GM12878 (cell line): ENCODE measurements at regions not wholly inside any gene's neighbourhood (a gene's known extent, or its start where the extent isn't known, plus 50 kb on each side); places are given as distances from the start of the nearest gene placed in this dataset.

Source experiments
- ATF3 ChIP-seq: IDR thresholded peaks from 2 replicates; pipeline ENCODE4 v1.6.1; 2011; ENCODE audit warnings: low read depth, mild to moderate bottlenecking, low read length, moderate library complexity, borderline replicate concordance; ENCODE audit errors: extremely low read depth
- BCLAF1 ChIP-seq: fragments of 450-650 bp; IDR thresholded peaks from 2 replicates; pipeline ENCODE4 v1.6.1; 2017; ENCODE audit warnings: antibody characterized with exemption, mild to moderate bottlenecking, moderate library complexity
- CHD4 ChIP-seq: fragments of 200-600 bp; sonication (generic); IDR thresholded peaks from 2 replicates; pipeline ENCODE4 v1.6.1; 2016; ENCODE audit warnings: mild to moderate bottlenecking
- CTCF ChIP-seq, 3 experiments: IDR thresholded peaks in 2 of 3; conservative IDR thresholded peaks in 1 of 3; 2 replicates each; pipeline ENCODE4 v1.5.1; 2011; ENCODE audit warnings: low read depth in 3 of 3, low read length in 3 of 3, mild to moderate bottlenecking in 3 of 3, control low read depth in 2 of 3, moderate library complexity in 2 of 3, inconsistent platforms in 1 of 3, mixed read lengths in 1 of 3; ENCODE audit not compliant: control insufficient read depth in 2 of 3, insufficient read depth in 1 of 3; ENCODE audit errors: extremely low read depth in 1 of 3
- MTA2 ChIP-seq: fragments of 450-650 bp; IDR thresholded peaks from 2 replicates; pipeline ENCODE4 v1.6.1; 2016; ENCODE audit warnings: low read depth, mild to moderate bottlenecking, moderate library complexity
- POLR2AphosphoS5 ChIP-seq: IDR thresholded peaks from 2 replicates; pipeline ENCODE4 v1.6.1; 2011; ENCODE audit warnings: mild to moderate bottlenecking, low read length, inconsistent platforms
- RAD21 ChIP-seq: IDR thresholded peaks from 2 replicates; pipeline ENCODE4 v1.6.1; 2011; ENCODE audit warnings: mild to moderate bottlenecking, low read depth, low read length, moderate library complexity; ENCODE audit not compliant: insufficient read depth
- RBBP5 ChIP-seq: fragments of 200-600 bp; sonication (generic); conservative IDR thresholded peaks from 2 replicates; pipeline ENCODE4 v1.6.1; 2016
- SMC3 ChIP-seq: IDR thresholded peaks from 2 replicates; pipeline ENCODE4 v1.6.1; 2011; ENCODE audit warnings: low read length, improper control_type of control experiment, borderline replicate concordance
- SUZ12 ChIP-seq: fragments of 200-600 bp; sonication (generic); IDR thresholded peaks from one replicate; pipeline ENCODE4 v1.6.1; 2018; ENCODE audit warnings: antibody characterized with exemption, mild to moderate bottlenecking; ENCODE audit not compliant: unreplicated experiment

- TF ChIP-seq SMC3: no peak
- TF ChIP-seq ATF3: no peak
- TF ChIP-seq RBBP5: no peak
- no peak for TF ChIP-seq SUZ12
- TF ChIP-seq RAD21: no peak
- no peak for TF ChIP-seq MTA2
- no peak for TF ChIP-seq BCLAF1
- no peak for TF ChIP-seq CTCF (IDR thresholded peaks at IDR 0.05 in 2 of 3, conservative IDR thresholded peaks at IDR 0.05 in 1 of 3; ENCODE audit: control insufficient read depth in 2 of 3, extremely low read depth in 1 of 3, insufficient read depth in 1 of 3, low read depth in 3 of 3, low read length in 3 of 3)
- no peak for TF ChIP-seq POLR2AphosphoS5
- TF ChIP-seq CHD4: no peak
These were observed 58.0 kb upstream of the ELN start for GRCh38 chr7:73969991-73970390.
